GM19099 (cell line): ENCODE measurements at regions not wholly inside any gene's neighbourhood (a gene's known extent, or its start where the extent isn't known, plus 50 kb on each side); places are given as distances from the start of the nearest gene placed in this dataset.

ENCODE experiments used
- POLR2A ChIP-seq: IDR thresholded peaks from 3 replicates; pipeline ENCODE4 v1.6.1; 2011; ENCODE audit warnings: low read depth; ENCODE audit not compliant: insufficient read length; ENCODE audit errors: extremely low read depth

DNA sequence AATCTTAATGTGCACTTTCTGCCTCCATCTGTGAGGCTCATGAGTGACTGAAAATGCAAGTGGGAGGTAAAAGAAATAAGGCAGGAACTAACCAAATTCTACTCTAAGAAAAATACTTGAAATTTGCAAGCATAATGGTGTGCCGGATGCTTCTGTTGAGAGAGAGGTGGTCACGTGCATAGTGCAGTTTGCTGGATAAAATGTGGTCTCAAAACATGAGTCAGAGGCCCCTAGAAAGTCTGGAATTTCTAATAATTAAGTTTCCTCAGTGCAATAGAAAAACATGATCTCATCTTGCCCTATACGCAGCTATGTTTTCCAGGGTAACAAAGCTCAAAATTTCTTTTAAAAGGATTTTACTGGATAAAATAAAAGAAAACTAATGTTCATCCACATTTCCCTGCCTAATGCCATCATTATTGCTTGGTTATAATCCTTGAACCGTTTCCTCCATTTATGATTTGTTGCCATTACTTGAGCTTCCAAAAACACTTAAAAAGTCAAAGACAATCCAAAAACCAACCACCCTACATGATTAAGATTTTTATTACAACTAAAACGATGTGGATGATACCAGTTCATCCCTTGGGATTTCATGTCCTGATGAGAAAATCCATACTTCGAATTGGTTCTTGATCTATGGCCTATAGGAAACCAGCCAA, 351.7 kb upstream of the ARID1B start:
- no peak for TF ChIP-seq POLR2A

DNA sequence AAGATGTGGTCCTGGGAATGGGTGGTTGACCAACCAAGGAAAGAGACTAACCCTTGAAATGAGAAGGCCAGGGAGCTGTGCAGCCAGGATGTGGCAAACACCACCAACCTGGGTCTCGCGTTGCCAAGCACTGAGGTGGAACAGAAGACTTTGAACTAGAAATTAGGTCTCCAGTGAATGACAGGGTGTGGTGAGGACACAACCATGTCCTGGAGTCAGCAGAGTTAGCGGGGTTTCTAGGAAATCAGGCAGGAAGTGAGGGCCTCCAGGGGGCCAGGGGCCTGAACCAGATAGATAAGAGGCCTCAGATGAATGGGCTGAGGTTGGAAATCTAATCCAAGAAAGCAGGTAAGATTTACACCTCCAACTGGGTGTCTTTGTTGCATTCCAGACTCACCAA, 353.3 kb upstream of the ARID1B start:
- TF ChIP-seq POLR2A, result no peak

DNA sequence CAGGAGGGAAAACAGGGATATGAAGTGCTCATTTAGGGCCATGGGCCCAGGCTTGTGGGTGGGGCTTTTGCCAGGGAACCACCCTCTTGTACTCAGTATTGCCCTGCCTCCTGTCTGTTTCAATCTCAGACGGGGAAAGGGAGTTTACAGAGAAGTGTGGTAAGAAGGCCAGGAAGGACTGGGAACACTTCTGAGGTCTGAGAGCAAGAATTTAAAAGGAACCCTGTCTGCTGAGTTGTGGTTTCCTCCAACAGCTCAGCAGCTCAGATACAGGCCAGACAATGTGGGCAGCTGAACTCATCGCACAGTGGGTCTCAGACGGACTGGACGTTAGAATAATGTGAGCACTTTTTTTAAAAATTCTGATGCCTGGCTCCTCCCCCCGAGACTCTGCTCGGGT, 354.1 kb upstream of the ARID1B start:
- no peak for TF ChIP-seq POLR2A

DNA sequence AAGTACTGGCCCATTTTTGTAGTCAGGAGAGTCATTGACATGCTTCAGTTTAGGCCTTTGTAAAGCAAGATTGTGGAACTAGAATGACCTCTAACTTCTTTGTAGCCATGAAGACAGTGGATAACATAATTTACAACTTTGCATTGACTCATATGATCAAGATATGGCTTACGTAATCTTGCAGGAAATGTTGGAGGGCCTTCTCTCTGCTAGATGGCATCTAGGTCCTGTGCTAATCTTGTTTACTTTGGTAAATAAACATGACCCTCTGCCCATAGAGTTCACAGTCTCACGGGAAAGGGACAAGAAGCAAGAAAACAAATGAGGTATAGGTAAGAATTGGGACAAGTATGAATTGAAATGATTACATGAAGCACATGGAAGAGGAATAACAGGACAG, 355.2 kb upstream of the ARID1B start:
- no peak for TF ChIP-seq POLR2A

DNA sequence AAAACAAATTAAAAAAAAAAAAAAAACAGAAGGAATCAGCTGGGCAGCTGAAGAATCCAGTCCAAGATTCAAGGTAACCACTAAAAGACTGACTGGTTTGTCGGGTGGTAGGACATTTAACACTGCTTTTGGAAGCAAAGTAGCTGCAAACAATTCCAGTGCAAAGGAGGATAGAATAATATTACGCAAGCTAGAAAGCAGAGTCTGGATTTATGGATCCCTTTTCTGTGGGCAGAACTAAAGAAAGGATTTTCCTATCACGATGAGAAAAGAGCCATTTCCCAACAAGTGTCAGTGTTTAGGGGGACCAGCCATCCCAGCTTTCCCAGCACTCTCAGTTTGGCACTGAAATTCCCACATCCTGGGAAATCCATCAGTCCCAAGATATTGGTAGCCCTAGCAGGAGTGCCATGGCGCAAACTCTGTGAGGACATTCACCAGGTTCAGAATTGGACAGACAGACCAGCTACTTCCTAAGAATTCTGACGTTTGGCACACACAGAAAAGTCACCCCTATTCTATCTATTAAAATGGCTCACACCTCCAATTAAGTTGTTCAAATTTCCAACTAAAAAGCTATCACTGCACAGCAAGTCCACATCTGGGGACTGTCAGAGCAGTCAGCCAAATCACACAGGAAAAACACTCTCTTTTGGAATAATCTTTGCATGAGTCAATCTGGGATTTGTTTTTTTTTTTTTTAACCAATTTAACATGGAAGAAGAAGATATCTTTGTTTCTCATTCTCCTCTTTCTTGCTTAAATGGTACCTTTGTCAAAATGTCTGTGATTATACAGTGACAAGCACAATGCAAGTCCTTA, 356.8 kb upstream of the ARID1B start:
- no peak for TF ChIP-seq POLR2A

DNA sequence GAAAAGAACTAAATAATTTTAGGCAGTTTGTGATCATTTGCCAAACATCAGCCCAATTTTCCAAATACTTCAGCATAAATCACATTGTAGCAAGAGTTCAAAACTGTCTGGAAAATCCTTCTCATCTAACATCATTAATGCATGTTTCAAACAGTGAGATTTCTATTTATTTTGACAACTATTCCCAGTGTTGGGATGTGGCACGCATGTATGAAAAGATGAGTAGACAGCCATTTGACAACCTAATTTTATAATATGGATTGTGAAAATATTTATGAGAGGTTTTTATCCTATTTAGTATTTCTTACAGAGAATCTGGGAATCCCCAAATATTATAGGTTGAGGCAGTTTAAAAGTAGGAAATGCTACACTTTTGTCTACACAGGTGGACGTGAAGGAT, 357.6 kb upstream of the ARID1B start:
- TF ChIP-seq POLR2A, result no peak

DNA sequence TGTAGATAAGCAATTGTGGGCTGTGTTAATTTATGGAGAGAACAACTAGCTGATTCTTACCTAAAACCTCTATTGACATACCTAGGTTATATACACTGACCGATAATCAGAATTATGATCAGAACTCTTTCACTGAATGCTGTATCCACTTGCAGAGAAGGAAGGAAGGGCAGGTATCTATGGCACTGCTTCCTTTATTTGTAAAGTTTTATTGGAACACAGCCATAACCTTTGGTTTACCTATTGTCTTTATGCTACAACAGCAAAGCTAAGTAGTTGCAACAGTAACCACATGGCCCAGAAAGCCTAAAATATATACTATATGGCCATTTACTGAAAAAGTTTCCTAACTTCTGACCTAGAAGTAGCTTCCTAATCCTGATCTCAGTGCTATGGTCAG, 358.9 kb upstream of the ARID1B start:
- no peak for TF ChIP-seq POLR2A

DNA sequence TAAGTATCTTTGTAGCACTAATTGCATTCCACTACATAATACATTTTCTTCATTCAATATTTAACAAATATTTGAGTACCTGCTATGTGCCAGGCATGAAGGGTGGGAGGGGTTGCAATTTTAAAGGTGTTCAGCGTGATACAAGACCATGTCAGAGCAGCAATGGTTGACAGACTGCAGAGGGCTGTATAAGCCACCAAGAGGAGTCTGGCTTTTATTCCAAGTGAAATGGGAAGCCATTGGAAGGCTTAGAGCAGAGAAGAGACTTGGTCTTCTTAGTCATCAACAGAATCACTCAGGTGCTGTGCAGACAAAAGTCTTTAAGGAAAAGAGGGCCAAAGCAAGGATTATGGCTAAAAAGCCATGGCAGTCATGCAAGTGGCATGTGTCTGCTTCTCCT, 360.8 kb upstream of the ARID1B start:
- no peak for TF ChIP-seq POLR2A

DNA sequence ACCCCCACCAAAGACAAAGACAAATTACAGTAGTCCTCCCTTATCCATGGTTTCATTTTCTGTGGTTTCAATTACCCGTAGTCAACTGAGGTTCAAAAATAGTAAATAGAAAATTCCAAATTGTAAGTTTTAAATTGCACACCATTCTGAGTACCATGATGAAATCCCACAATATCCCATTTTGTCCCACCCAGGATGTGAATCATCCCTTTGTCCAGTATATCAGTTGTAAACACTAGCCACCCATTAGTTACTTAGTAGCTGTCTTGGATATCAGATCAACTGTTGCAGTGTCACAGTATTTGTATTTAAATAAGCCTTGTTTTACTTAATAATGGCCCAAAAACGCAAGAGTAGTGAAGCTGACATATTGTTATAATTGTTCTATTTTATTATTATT, 364.0 kb upstream of the ARID1B start:
- no peak for TF ChIP-seq POLR2A

DNA sequence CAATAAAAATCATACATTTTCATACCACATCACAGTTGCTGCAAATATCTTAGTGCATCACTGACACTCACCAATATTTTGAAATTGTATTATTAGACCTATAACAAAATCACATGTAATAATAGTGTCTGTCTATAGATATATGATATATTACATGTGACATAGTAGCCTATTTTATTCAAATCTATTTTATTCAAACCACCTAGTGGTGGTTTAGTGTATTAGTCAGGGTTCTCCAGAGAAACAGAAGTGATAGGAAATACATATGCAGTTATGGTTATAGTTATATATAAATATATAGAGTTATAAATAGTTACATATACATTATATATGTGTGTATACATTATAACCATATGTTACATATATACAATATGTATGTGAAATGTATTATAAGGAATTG, 366.5 kb upstream of the ARID1B start:
- TF ChIP-seq POLR2A, result no peak

DNA sequence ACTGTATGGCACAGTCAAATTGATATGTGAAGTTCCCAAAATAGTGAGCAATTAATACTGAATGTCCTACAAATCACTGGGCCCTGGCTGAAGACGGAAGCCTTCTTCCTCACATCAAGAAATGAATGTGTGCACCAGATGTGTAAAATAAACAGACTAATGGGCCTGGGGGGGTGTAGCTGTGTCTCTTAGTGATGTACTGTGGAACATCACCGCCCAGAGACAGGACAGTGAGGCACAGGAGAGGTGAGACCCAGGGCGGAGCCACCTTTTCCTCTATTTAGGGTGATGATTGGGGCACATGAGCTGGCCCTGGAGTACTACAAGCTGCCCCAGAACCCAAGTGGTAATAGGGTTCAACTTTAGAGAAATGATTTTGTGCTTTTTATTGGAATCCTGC, 368.5 kb upstream of the ARID1B start:
- TF ChIP-seq POLR2A, result no peak

DNA sequence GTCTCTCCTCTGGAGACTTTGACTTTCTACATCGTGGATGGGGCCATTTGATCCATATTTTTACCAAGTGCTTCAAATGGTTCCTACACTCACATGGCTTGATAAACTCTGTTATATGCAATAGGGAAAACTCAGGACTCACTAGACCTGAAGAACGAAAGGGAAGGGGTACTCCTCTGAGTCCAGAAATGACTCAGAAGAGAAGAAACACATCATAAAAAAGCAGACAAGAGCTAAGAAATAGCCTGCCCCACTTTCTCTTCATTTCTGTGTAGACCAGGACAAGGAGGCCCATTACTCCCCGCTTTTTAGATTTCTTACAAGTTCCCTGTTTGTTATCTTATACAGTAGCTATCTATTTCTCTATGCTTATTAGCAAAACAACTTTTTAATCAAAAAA, 369.8 kb upstream of the ARID1B start:
- no peak for TF ChIP-seq POLR2A

DNA sequence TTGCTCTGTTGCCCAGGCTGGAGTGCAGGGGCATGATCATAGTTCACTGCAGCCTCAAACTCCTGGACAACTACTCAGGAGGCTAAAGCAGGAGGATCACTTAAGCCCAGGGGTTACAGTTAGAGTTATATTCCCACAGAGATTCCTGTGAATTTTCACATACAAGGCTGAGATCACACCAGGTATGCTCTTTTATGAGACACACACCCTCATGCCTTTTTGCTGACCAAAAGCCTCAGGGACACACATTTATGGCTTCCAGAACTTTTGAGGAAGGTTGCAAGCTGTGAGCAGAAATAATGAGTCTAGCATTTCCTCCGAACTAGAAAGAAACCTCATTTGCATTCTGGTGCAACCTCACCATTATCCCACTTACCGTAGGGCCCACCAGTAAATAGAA, 370.5 kb upstream of the ARID1B start:
- TF ChIP-seq POLR2A, result no peak

DNA sequence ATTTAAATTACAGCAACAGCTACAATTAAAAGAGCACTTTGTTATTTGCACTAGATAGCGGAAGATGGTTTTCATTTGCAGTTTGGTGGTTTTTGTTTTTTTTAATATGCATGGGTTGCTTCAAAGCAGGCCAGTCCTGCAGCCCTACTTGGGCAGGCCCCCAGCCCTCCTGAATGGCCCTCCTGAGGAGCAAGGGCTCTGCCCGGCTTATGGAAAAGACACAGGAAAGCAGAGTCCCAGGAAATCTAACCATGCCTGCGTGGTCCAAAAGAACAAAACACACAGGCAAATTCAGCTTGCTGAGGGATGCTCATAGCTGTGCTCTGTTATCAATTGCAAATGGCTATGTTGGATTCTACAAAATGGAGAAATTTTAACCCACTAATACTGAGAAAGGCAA, 371.1 kb upstream of the ARID1B start:
- no peak for TF ChIP-seq POLR2A

DNA sequence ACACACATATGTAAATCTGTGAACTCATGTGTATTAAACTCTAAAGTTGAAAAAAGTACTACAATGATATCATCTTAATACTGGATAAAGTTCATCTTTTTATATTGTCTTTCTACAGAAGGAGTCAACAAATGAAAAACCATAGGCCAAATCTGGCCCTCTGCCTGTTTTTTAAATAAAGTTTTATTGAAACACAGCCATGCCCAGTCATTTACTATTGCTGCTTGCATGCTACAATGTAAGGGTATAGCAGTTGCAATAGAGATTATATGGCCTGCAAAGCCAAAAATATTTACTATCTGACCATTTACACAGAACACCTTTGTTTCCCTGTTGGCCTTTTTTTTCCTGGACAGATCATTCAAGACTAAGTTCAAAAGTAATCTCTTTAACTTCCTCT, 374.6 kb upstream of the ARID1B start:
- TF ChIP-seq POLR2A, result no peak

DNA sequence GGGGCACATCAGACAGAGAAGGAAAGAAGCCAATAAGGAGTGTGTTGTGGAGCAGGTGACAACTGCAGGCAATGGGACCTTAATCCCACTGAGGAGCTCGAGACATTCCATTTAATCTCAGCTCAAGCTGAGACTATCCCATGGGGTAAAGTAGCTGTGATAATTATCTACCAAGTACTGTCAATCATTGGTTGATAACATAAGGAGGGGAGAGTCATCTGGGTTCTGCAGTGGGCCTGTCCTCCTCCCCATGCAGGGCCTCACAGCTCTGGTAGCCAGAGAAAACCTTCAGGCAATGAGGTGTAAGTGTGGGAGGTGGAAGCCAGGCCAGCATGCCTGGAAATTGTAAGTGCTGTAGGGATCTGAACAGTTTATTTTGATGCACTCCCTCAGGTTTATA, 375.0 kb upstream of the ARID1B start:
- no peak for TF ChIP-seq POLR2A

DNA sequence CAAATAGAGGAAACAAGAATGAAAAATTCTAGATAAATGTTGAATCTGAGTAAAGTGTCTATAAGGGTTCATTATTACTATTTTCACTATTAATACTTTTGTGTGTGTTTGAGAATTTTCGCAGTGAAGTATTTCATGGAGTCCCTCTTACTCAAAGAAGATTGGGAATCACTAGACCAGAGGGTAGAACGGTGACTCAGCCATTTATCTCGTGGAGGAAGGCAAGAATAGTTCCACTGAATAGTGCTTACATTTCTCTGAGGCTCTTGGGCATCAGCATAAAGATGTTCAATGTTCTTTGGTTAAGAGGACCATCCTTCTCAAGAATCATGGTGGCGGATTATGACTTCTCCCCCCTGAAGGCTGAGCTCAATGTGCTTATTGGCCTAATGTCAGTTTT, 376.7 kb upstream of the ARID1B start:
- no peak for TF ChIP-seq POLR2A

DNA sequence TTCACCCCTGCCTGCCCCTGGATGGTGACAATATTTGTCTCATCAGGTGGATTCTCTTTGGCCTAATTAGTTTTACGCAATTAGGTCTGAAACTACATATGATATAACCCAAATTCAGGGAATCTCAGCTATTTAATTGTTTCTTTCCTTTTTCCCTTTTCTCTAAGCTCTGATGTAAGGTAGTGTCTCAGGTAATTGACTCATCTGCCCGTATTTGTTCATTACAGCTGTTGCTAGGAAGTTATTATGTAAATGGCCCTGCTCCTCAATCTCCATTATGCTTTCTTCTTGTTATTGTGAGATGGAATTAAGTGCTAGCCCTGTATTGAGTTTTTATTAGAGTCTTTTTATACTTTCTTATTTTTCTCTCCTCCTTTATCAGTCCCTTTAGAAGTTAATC, 378.2 kb upstream of the ARID1B start:
- TF ChIP-seq POLR2A, result no peak

DNA sequence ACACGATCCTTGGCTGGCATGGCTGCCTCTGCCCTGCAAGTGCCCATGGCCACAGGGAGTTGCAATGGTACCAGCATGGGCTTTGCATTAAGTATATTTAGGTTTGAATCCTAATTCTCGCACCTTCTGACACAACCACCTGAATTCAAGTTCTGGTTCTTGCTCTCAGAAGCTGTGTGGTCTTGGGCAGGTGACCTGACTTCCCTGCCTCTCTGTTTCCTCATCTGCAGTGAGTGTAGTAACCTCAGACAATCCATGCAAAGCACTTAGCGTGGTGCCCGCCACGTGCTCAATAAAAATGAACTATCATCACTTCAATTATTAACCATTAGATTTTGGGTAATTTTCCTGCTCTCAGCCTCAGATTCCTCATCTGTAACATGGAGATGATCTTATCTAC, 378.8 kb upstream of the ARID1B start:
- no peak for TF ChIP-seq POLR2A
